ENCODE measurements at regions not wholly inside any gene's neighbourhood (a gene's known extent, or its start where the extent isn't known, plus 50 kb on each side); places are given as distances from the start of the nearest gene placed in this dataset.

DNA sequence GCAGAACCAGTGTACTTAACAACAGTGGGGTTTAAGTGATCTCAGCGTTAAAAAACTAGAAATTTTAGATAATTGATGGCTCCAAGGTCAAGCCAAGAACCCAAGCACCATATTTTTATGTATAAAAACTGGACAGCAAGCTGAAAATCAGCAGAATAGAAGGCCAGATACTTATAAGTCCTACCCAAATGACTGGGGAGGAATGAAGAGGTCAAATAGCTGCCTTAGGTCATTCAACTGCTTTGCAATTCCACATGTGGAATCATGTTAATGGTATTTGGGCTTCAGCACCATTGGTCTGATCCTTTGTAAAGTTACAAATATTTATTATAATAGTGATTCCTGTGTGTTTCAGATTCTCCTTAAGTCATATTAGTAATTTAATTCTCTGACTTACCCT lies 108.4 kb downstream of the FAT3 start:
- Histone ChIP-seq H3K9me3 (ENCODE audit: control insufficient read depth in 4 of 4, low read length in 3 of 4) (no peaks in the 10 kb centered on the region), H3K27me3 (ENCODE audit: control insufficient read depth in 4 of 4, insufficient read depth in 4 of 4, low read length in 3 of 4) (no peaks in the 10 kb centered on the region), H3K4me1 (ENCODE audit: control insufficient read depth in 4 of 4, insufficient read depth in 4 of 4, low read length in 3 of 4) (peaks cover 0 to 10% (median 7%) of the 10 kb centered on the region in 4 donors), H3K36me3 (ENCODE audit: control insufficient read depth in 4 of 4, insufficient read depth in 3 of 4, low read depth in 1 of 4, low read length in 3 of 4) (no peaks in the 10 kb centered on the region), H3K4me3 (ENCODE audit: low read depth in 1 of 3, low read length in 3 of 3) (no peak overlapping the region), H3K27ac (ENCODE audit: low read depth in 1 of 2, low read length in 2 of 2) (no peak overlapping the region), H3K9ac (ENCODE audit: low read depth in 1 of 2, low read length in 2 of 2) (no peak overlapping the region)
- WGBS: 81% methylated on average over 1 of the region's 1 CpG
- no peak for DNase-seq (ENCODE audit: low spot score)
- no peak for TF ChIP-seq HNF4G (IDR thresholded peaks at IDR 0.05)
- no peak for TF ChIP-seq HNF4A (conservative IDR thresholded peaks at IDR 0.05)
- TF ChIP-seq SP1 (IDR thresholded peaks at IDR 0.05): no peak
- TF ChIP-seq, protein P1, sequence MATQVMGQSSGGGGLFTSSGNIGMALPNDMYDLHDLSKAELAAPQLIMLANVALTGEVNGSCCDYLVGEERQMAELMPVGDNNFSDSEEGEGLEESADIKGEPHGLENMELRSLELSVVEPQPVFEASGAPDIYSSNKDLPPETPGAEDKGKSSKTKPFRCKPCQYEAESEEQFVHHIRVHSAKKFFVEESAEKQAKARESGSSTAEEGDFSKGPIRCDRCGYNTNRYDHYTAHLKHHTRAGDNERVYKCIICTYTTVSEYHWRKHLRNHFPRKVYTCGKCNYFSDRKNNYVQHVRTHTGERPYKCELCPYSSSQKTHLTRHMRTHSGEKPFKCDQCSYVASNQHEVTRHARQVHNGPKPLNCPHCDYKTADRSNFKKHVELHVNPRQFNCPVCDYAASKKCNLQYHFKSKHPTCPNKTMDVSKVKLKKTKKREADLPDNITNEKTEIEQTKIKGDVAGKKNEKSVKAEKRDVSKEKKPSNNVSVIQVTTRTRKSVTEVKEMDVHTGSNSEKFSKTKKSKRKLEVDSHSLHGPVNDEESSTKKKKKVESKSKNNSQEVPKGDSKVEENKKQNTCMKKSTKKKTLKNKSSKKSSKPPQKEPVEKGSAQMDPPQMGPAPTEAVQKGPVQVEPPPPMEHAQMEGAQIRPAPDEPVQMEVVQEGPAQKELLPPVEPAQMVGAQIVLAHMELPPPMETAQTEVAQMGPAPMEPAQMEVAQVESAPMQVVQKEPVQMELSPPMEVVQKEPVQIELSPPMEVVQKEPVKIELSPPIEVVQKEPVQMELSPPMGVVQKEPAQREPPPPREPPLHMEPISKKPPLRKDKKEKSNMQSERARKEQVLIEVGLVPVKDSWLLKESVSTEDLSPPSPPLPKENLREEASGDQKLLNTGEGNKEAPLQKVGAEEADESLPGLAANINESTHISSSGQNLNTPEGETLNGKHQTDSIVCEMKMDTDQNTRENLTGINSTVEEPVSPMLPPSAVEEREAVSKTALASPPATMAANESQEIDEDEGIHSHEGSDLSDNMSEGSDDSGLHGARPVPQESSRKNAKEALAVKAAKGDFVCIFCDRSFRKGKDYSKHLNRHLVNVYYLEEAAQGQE (IDR thresholded peaks at IDR 0.05): peak; percentile 92
- TF ChIP-seq GABPA (IDR thresholded peaks at IDR 0.05 in 1 of 2, conservative IDR thresholded peaks at IDR 0.05 in 1 of 2): no peak
- no peak for TF ChIP-seq FOXA1 (IDR thresholded peaks at IDR 0.05)
- no peak for TF ChIP-seq YY1 (IDR thresholded peaks at IDR 0.05)
- TF ChIP-seq, protein P2, sequence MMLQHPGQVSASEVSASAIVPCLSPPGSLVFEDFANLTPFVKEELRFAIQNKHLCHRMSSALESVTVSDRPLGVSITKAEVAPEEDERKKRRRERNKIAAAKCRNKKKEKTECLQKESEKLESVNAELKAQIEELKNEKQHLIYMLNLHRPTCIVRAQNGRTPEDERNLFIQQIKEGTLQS (IDR thresholded peaks at IDR 0.05): no peak
- TF ChIP-seq NR2F2 (IDR thresholded peaks at IDR 0.05): peak; percentile 97
- TF ChIP-seq TAF1 (conservative IDR thresholded peaks at IDR 0.05): no peak
- peak in 1 of 2 donors; percentile 21 for TF ChIP-seq JUND (IDR thresholded peaks at IDR 0.05)
- TF ChIP-seq, protein P3, sequence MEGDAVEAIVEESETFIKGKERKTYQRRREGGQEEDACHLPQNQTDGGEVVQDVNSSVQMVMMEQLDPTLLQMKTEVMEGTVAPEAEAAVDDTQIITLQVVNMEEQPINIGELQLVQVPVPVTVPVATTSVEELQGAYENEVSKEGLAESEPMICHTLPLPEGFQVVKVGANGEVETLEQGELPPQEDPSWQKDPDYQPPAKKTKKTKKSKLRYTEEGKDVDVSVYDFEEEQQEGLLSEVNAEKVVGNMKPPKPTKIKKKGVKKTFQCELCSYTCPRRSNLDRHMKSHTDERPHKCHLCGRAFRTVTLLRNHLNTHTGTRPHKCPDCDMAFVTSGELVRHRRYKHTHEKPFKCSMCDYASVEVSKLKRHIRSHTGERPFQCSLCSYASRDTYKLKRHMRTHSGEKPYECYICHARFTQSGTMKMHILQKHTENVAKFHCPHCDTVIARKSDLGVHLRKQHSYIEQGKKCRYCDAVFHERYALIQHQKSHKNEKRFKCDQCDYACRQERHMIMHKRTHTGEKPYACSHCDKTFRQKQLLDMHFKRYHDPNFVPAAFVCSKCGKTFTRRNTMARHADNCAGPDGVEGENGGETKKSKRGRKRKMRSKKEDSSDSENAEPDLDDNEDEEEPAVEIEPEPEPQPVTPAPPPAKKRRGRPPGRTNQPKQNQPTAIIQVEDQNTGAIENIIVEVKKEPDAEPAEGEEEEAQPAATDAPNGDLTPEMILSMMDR (IDR thresholded peaks at IDR 0.05; ENCODE audit: low read depth, low read length, missing input control): no peak
- no peak for TF ChIP-seq FOXA2 (IDR thresholded peaks at IDR 0.05)
- TF ChIP-seq, protein P4, sequence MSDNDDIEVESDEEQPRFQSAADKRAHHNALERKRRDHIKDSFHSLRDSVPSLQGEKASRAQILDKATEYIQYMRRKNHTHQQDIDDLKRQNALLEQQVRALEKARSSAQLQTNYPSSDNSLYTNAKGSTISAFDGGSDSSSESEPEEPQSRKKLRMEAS (IDR thresholded peaks at IDR 0.05): no peak
- TF ChIP-seq RAD21 (IDR thresholded peaks at IDR 0.05): peak; percentile 8 to 18
- TF ChIP-seq RXRA (IDR thresholded peaks at IDR 0.05): peak; percentile 56 to 66
- TF ChIP-seq EGR1 (IDR thresholded peaks at IDR 0.05; ENCODE audit: low read depth in 2 of 2): no peak
- TF ChIP-seq, protein P5, sequence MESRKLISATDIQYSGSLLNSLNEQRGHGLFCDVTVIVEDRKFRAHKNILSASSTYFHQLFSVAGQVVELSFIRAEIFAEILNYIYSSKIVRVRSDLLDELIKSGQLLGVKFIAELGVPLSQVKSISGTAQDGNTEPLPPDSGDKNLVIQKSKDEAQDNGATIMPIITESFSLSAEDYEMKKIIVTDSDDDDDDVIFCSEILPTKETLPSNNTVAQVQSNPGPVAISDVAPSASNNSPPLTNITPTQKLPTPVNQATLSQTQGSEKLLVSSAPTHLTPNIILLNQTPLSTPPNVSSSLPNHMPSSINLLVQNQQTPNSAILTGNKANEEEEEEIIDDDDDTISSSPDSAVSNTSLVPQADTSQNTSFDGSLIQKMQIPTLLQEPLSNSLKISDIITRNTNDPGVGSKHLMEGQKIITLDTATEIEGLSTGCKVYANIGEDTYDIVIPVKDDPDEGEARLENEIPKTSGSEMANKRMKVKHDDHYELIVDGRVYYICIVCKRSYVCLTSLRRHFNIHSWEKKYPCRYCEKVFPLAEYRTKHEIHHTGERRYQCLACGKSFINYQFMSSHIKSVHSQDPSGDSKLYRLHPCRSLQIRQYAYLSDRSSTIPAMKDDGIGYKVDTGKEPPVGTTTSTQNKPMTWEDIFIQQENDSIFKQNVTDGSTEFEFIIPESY (IDR thresholded peaks at IDR 0.05): no peak

All from liver (tissue), 8 donors.